ENCODE measurements at regions not wholly inside any gene's neighbourhood (a gene's known extent, or its start where the extent isn't known, plus 50 kb on each side); places are given as distances from the start of the nearest gene placed in this dataset.

DNA sequence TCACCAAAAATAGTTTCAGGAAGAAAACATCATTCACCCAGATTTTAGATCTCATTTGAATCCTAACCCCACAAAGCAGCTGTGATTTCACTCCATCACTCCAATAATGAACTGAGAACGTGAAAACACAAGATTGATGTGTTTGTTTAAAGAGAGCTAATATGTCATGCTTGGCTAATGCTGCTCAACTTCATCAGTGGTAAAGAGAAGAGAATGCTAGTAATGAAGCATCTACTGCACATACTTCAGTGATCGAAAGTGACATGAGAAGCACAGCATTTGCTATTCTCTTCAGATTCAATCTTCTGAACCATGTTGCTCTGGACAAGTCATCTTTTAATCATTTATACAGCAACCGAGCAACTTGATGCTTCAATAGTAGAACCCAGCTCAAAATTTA lies 874.7 kb downstream of the EFNA5 start:
- ChIA-PET RAD21 (ENCODE audit: low non-redundant PET in 1 of 2, low total read pairs in 2 of 2, uncharacterized antibody in 2 of 2, unreplicated experiment in 2 of 2) (no interaction called here), CTCF (no interaction called here), POLR2A (no interaction called here)
- Histone ChIP-seq H3K4me2 (ENCODE audit: low read length) (no peak overlapping the region), H3K9me3 (ENCODE audit: control insufficient read depth in 1 of 2, insufficient read depth in 1 of 2, low read depth in 1 of 2, low read length in 2 of 2) (no peaks in the 10 kb centered on the region), H3K9me2 (ENCODE audit: insufficient read depth) (no peaks in the 10 kb centered on the region), H3K4me1 (ENCODE audit: control insufficient read depth in 1 of 2, insufficient read depth in 2 of 2, low read length in 2 of 2) (no peaks in the 10 kb centered on the region), H3K36me3 (ENCODE audit: control insufficient read depth in 1 of 2, insufficient read depth in 2 of 2, low read length in 2 of 2) (no peaks in the 10 kb centered on the region), H2AFZ (ENCODE audit: low read depth, low read length, poor library complexity, severe bottlenecking) (no peak overlapping the region), H3K27me3 (ENCODE audit: insufficient read depth, low read length) (no peaks in the 10 kb centered on the region), H3K9ac (ENCODE audit: low read length) (no peak overlapping the region), H3K4me3 (replicated peaks in 1 of 2; ENCODE audit: low read depth in 1 of 2, low read length in 2 of 2) (no peak overlapping the region), H3K79me2 (ENCODE audit: insufficient read depth, low read length) (no peaks in the 10 kb centered on the region), H3K27ac (ENCODE audit: low read depth, low read length) (no peak overlapping the region), H4K20me1 (ENCODE audit: insufficient read depth) (no peaks in the 10 kb centered on the region)
- TF ChIP-seq, protein P1, sequence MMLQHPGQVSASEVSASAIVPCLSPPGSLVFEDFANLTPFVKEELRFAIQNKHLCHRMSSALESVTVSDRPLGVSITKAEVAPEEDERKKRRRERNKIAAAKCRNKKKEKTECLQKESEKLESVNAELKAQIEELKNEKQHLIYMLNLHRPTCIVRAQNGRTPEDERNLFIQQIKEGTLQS (IDR thresholded peaks at IDR 0.05), result no peak
- no peak for TF ChIP-seq EGR1 (IDR thresholded peaks at IDR 0.05; ENCODE audit: low read depth)
- no peak for TF ChIP-seq RAD21 (IDR thresholded peaks at IDR 0.05; ENCODE audit: low read depth)
- TF ChIP-seq, protein P2, sequence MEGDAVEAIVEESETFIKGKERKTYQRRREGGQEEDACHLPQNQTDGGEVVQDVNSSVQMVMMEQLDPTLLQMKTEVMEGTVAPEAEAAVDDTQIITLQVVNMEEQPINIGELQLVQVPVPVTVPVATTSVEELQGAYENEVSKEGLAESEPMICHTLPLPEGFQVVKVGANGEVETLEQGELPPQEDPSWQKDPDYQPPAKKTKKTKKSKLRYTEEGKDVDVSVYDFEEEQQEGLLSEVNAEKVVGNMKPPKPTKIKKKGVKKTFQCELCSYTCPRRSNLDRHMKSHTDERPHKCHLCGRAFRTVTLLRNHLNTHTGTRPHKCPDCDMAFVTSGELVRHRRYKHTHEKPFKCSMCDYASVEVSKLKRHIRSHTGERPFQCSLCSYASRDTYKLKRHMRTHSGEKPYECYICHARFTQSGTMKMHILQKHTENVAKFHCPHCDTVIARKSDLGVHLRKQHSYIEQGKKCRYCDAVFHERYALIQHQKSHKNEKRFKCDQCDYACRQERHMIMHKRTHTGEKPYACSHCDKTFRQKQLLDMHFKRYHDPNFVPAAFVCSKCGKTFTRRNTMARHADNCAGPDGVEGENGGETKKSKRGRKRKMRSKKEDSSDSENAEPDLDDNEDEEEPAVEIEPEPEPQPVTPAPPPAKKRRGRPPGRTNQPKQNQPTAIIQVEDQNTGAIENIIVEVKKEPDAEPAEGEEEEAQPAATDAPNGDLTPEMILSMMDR (IDR thresholded peaks at IDR 0.05 in 2 of 3, conservative IDR thresholded peaks at IDR 0.05 in 1 of 3; ENCODE audit: borderline replicate concordance in 1 of 3, insufficient read depth in 1 of 3, low read depth in 2 of 3, low read length in 2 of 3), result no peak
- no peak for TF ChIP-seq CEBPB (IDR thresholded peaks at IDR 0.05; ENCODE audit: low read depth)
- no peak for TF ChIP-seq EZH2 (IDR thresholded peaks at IDR 0.05)
- no peak for TF ChIP-seq JUND (IDR thresholded peaks at IDR 0.05)
- TF ChIP-seq, protein P3, sequence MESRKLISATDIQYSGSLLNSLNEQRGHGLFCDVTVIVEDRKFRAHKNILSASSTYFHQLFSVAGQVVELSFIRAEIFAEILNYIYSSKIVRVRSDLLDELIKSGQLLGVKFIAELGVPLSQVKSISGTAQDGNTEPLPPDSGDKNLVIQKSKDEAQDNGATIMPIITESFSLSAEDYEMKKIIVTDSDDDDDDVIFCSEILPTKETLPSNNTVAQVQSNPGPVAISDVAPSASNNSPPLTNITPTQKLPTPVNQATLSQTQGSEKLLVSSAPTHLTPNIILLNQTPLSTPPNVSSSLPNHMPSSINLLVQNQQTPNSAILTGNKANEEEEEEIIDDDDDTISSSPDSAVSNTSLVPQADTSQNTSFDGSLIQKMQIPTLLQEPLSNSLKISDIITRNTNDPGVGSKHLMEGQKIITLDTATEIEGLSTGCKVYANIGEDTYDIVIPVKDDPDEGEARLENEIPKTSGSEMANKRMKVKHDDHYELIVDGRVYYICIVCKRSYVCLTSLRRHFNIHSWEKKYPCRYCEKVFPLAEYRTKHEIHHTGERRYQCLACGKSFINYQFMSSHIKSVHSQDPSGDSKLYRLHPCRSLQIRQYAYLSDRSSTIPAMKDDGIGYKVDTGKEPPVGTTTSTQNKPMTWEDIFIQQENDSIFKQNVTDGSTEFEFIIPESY (IDR thresholded peaks at IDR 0.05; ENCODE audit: extremely low read depth, insufficient replicate concordance, low read length), result no peak
- no peak for TF ChIP-seq SIN3A (IDR thresholded peaks at IDR 0.05; ENCODE audit: low read depth)
- TF ChIP-seq ZFX (IDR thresholded peaks at IDR 0.05), result no peak
- no peak for TF ChIP-seq ZNF274 (IDR thresholded peaks at IDR 0.05; ENCODE audit: low read depth, low read length)
- TF ChIP-seq ELF1 (IDR thresholded peaks at IDR 0.05; ENCODE audit: borderline replicate concordance, low read depth), result no peak
- TF ChIP-seq, protein P4, sequence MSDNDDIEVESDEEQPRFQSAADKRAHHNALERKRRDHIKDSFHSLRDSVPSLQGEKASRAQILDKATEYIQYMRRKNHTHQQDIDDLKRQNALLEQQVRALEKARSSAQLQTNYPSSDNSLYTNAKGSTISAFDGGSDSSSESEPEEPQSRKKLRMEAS (IDR thresholded peaks at IDR 0.05), result no peak
- no peak for TF ChIP-seq CBX3 (IDR thresholded peaks at IDR 0.05; ENCODE audit: low read depth)
- TF ChIP-seq FOSL1 (IDR thresholded peaks at IDR 0.05; ENCODE audit: low read depth), result no peak
- TF ChIP-seq POLR2AphosphoS5 (IDR thresholded peaks at IDR 0.05; ENCODE audit: low read depth, low read length), result no peak
- no peak for TF ChIP-seq SRF (IDR thresholded peaks at IDR 0.05; ENCODE audit: low read depth)
- intact Hi-C loops (cut with micrococcal nuclease), result no loop called here
- ATAC-seq (no peak), DNase-seq (ENCODE audit: low read depth, low spot score) (no peak)
- no TSS peak for BruUV-seq (replicated peaks)

All from HCT116 (cell line).